ENCODE measurements at regions not wholly inside any gene's neighbourhood (a gene's known extent, or its start where the extent isn't known, plus 50 kb on each side); places are given as distances from the start of the nearest gene placed in this dataset.
A peak's percentile ranks its signal among the peaks of the same experiment; 100 is the strongest.
"Not testable (repeated sequence)": the region's sequence is repeated elsewhere in the genome, so short reads cannot be mapped to it uniquely, and the experiment has no call there.

DNA sequence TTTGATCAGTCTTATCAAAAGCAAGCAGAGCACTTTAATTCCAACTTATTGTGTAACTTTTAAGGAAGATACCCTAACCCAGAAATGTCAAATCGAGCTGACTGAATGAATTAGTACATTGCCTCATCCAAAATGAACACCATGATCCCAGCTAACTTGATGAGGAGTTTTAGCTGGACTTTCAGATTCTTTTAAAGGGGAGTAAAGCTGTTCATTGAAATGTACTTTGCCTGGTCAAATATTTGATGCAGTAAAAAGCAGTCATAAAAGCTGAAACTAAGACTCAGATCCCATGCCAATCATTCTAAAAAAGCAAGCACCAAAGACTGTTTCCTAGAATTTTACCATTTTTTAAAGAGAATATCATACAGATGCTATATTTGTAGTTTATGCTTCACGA is 114.1 kb downstream of the FSCB start:
- Histone ChIP-seq H3K4me3 (no peak overlapping the region), H3K27me3 (no peaks in the 10 kb centered on the region), H3K9me3 (no peaks in the 10 kb centered on the region), H3K36me3 (no peaks in the 10 kb centered on the region), H3K27ac (no peak overlapping the region), H3K4me1 (no peaks in the 10 kb centered on the region)
- TF ChIP-seq CTCF (IDR thresholded peaks at IDR 0.05): no peak
- no peak for ATAC-seq
- intact Hi-C loops (cut with DNase I): no loop called here
- DNase-seq: no peak

DNA sequence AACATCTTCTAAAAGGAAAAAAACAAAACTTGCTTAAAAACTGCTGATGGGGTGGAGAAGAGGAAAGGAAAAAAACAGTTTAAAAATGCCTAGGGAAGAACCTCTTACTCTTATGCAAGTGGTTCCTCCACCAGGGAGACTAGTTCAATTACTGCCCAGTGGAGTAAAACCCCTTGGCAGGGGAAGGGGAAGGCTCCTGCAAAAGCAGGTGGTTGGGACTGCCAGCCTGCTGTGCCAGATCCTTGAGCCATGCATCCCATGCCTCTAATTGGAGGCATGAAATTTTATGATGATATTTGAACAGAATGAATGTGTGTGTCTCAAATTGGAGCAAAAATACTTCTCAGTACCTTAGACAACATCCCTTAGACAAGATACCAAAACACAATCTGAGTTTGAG is 118.8 kb downstream of the FSCB start:
- no peak for TF ChIP-seq CTCF (IDR thresholded peaks at IDR 0.05)
- Histone ChIP-seq H3K4me3 (no peak overlapping the region), H3K27ac (no peak overlapping the region), H3K4me1 (no peaks in the 10 kb centered on the region), H3K36me3 (no peaks in the 10 kb centered on the region), H3K9me3 (no peaks in the 10 kb centered on the region), H3K27me3 (no peaks in the 10 kb centered on the region)
- ATAC-seq (no peak), DNase-seq (peak in 1 of 4 donors; percentile 3)
- intact Hi-C loops (cut with DNase I): no loop called here

- H3K9me3 ChIP-seq: no peaks in the 10 kb centered on the region
- intact Hi-C loops (cut with DNase I): no loop called here
- H3K27ac ChIP-seq: no peak overlapping the region
- no peaks in the 10 kb centered on the region for H3K4me1 ChIP-seq
- peak in 1 of 4 donors; percentile 22 for DNase-seq
- TF ChIP-seq CTCF (IDR thresholded peaks at IDR 0.05): no peak
- no peaks in the 10 kb centered on the region for H3K36me3 ChIP-seq
- no peak overlapping the region for H3K4me3 ChIP-seq
- H3K27me3 ChIP-seq: no peaks in the 10 kb centered on the region
- no peak for ATAC-seq
Measured at GRCh38 chr14:44385906-44386305, 121.2 kb downstream of the FSCB start.

GRCh38 chr14:44385296-44385695 is 121.8 kb downstream of the FSCB start:
- ATAC-seq; H3K4me3 ChIP-seq; H3K4me1 ChIP-seq; H3K27me3 ChIP-seq; H3K27ac ChIP-seq; H3K36me3 ChIP-seq; H3K9me3 ChIP-seq; intact Hi-C loops (cut with DNase I); DNase-seq: not testable (repeated sequence)

DNA sequence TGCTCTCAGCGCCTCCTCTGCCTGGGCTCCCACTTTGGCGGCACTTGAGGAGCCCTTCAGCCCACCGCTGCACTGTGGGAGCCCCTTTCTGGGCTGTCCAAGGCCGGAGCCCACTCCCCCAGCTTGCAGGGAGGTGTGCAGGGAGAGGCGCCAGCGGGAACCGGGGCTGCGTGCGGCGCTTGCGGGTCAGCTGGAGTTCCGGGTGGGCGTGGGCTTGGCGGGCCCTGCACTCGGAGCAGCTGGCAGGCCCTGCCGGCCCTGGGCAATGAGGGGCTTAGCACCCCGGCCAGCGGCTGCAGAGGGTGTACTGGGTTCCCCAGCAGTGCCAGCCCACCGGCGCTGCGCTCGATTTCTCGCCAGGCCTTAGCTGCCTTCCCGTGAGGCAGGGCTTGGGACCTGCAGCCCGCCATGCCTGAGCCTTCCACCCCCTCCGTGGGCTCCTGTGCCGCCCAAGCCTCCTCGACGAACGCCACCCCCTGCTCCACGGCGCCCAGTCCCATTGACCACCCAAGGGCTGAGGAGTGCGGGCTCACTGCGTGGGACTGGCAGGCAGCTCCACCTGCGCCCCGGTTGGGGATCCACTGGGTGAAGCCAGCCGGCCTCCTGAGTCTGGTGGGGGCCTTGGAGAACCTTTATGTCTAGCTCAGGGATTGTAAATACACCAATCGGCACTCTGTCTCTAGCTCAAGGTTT is 122.3 kb downstream of the FSCB start:
- H3K9me3 ChIP-seq; H3K4me1 ChIP-seq; H3K27me3 ChIP-seq; H3K36me3 ChIP-seq; ATAC-seq; intact Hi-C loops (cut with DNase I); H3K4me3 ChIP-seq; H3K27ac ChIP-seq: not testable (repeated sequence)
- DNase-seq: peak in 1 of 4 donors; percentile 67

DNA sequence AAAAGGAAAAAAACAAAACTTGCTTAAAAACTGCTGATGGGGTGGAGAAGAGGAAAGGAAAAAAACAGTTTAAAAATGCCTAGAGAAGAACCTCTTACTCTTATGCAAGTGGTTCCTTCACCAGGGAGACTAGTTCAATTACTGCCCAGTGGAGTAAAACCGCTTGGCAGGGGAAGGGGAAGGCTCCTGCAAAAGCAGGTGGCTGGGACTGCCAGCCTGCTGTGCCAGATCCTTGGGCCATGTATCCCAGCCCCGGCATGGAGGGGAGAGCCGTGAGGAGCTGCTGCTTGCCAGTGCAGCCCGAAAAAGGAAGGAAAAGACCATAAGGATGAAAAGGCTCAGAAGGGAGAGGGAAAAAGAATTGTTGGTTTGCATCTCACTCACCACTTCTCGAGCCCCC is 123.0 kb downstream of the FSCB start:
- H3K27ac ChIP-seq: no peak overlapping the region
- peak in 1 of 4 donors; percentile 24 for DNase-seq
- peaks cover 0 to 3% of the 10 kb centered on the region in 2 donors for H3K9me3 ChIP-seq
- no peak for TF ChIP-seq CTCF (IDR thresholded peaks at IDR 0.05)
- intact Hi-C loops (cut with DNase I): no loop called here
- H3K4me3 ChIP-seq: no peak overlapping the region
- no peaks in the 10 kb centered on the region for H3K27me3 ChIP-seq
- H3K4me1 ChIP-seq: no peaks in the 10 kb centered on the region
- H3K36me3 ChIP-seq: no peaks in the 10 kb centered on the region
- no peak for ATAC-seq
